GM19043 (cell line): ENCODE measurements at regions not wholly inside any gene's neighbourhood (a gene's known extent, or its start where the extent isn't known, plus 50 kb on each side); places are given as distances from the start of the nearest gene placed in this dataset.

ENCODE experiments used
- ATAC-seq: cut with Tn5 transposase; IDR thresholded peaks from one replicate; pipeline ENCODE4 v1.9.1; 2021; ENCODE audit warnings: low read depth; ENCODE audit not compliant: unreplicated experiment

- ATAC-seq: no peak
Measured at GRCh38 chr4:159722052-159722451, 619.2 kb downstream of the RAPGEF2 start.

GRCh38 chr4:159722918-159723317 lies 620.0 kb downstream of the RAPGEF2 start:
- ATAC-seq: no peak

DNA sequence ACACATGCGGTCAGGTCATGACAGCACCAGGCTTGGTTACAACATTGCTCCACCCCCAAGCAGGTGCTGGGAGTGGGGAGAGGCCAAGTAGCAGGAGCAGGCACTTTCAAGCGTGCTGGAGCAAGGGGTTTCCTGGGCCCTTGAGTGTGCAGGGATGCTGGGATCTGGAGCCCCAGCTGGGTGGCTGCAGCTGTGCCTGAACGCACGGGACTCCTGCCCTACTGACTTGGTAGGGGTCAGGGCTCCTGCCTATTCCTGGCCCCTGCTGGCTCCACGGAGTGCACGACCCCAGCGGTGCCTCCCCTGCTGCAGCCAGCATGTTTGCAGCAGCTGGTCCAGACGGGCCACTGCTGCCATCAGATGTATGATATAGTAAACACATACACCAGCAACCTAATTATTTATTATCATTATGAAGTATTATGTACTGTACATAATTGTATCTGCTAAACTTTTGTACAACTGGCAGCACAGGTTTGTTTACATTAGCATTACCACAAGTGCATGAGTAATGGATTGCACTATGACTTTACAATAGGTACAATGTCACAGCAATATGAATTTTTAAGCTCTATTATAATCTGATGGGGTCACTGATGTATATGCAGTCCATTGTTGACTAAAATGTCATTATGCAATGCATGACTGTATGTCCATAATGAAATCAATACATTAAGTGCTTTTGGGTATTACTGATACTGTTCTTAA lies 620.6 kb downstream of the RAPGEF2 start:
- ATAC-seq: no peak

DNA sequence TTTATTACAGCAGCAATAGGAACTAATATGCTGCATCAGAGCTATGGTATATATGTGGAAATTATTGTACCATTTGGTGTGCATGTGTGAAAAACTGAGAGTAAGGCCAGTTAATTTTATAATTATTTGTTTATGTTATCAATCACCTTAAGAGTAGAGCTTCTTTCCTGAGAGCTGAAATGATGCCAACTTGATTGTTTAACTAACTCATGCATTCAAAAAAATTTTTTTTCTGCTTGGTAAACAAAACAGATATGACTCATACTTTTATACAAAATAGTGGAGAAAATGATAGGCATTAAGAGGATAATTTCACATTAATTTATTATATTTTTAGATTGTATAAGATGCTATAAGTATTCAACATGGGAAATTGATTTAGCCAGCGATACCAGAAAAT lies 622.7 kb downstream of the RAPGEF2 start:
- no peak for ATAC-seq

DNA sequence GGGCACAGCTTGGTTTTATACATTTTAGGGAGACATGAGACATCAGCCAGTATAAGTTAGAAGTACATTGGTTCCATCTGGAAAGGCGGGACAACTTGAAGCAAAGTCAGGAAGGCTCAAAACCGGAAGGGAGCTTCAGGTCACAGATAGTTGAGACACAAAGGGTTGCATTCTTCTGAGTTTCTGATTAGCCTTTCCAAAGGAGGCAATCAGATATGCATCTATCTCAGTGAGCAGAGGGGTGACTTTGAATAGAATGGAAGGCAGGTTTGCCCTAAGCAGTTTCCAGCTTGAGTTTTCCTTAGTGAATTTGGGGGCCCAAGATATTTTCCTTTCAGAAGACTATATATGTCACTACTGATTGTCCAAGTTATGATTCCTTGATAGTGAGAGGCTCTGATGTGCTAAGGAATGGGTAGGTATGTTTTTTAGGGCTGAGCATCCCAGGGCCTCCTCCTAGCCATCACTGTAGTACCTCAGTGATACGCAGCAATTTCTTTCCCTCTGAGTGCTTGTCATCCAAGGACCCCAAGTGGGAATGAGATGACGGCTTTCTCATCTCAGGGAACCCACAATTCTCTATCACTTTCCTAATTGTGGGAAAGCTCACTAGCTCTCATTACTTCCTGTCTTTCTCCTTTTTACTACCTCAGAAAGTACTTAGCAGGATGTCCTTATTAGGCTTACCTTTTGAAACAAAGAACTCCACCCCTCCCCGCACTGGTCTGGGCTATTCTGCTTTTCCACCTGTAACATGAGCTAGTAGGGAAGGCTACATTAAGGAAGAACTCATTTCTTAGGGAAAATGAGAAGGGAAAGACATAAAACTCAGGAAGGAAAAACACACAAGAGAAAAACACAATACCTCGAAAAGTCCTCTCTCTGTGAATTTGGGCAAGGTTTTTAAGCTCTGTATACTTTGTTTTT lies 632.7 kb downstream of the RAPGEF2 start:
- no peak for ATAC-seq

DNA sequence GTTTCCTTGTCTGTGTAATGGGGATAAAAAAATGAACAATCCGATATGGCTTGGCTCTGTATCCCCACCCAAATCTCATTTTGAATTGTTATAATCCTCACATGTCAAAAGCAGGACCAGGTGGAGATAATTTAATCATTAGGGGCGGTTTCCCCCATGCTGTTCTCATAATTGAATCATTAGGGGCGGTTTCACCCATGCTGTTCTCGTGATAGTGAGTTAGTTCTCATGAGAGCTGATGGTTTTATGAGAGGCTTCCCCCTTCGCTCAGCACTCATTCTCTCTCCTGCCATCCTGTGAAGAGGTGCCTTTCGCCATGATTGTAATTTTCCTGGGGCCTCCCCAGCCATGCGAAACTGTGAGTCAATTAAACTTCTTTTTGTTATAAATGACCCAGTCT lies 633.5 kb downstream of the RAPGEF2 start:
- ATAC-seq: no peak

GRCh38 chr4:159743971-159744370 lies 641.1 kb downstream of the RAPGEF2 start:
- ATAC-seq: no peak

GRCh38 chr4:159747983-159748382 lies 645.1 kb downstream of the RAPGEF2 start:
- ATAC-seq: no peak

DNA sequence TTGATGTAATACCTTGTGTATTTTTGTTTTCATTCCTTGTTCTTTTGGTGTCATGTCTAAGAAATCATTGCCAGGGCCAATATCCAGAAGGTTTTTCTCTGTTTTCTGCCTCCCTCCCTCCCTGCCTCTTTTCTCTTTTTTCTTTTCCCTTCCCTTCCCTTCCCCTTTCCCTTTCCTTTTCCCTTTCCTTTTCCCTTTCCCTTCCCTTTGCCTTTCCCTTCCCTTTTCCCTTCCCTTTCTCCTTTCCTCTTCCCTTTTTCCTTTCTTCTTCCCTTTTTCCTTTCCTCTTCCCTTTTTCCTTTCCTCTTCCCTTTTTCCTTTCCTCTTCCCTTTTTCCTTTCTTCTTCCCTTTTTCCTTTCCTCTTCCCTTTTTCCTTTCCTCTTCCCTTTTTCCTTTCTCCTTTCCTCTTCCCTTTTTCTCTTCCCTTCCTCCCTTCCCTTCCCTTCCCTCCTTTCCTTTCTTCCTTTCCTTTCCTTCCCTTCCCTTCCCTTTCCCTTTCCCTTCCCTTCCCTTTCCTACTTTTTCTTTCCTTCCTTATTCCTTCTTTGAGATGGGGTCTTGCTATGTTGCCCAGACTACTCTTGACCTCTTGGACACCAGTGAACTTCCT lies 646.1 kb downstream of the RAPGEF2 start:
- no peak for ATAC-seq

GRCh38 chr4:159757499-159757898 lies 654.6 kb downstream of the RAPGEF2 start:
- no peak for ATAC-seq

- no peak for ATAC-seq
Measured at GRCh38 chr4:159758061-159758460, 655.2 kb downstream of the RAPGEF2 start.

GRCh38 chr4:159762672-159763071 lies 659.8 kb downstream of the RAPGEF2 start:
- no peak for ATAC-seq

- peak; percentile 79 for ATAC-seq
Measured at GRCh38 chr4:159764343-159764952, 661.6 kb downstream of the RAPGEF2 start.

DNA sequence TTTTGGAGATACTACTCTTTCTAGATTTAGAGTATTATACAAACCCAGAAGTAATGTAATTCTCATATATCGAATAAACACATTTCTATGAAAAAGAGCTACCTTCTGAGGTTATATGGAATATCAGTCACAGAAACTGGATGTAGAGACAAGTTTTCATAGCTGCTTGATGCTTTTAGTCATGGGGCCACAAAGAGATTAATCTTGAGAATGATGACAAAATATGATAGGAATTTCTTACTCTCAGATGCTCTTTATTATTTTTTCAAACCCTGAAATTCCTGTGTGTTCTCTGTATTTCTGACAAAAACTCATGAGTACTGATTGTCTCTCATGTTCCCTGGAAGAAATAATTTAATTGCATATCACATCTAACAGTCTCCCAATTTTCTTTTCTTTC lies 662.5 kb downstream of the RAPGEF2 start:
- ATAC-seq: no peak

DNA sequence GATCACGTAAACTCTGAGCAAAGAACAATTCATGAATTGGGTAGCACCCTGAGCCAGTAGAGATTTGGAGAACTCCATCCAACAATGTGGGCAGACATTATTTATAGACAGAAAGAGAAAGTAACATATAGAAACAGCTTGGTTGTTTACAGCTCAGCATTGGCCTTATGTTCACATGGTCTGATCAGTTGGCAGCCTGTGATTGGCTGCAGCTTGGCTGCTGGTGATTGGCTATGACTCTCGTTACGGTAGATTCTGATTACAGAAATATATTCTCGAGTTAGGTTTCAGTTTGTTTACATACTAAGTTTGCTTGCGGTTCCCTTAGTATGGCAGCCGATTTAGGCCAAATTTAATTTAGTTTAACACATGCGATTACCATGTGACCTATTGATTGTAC lies 663.4 kb downstream of the RAPGEF2 start:
- no peak for ATAC-seq

GRCh38 chr4:159767406-159767805 lies 664.5 kb downstream of the RAPGEF2 start:
- ATAC-seq: no peak

DNA sequence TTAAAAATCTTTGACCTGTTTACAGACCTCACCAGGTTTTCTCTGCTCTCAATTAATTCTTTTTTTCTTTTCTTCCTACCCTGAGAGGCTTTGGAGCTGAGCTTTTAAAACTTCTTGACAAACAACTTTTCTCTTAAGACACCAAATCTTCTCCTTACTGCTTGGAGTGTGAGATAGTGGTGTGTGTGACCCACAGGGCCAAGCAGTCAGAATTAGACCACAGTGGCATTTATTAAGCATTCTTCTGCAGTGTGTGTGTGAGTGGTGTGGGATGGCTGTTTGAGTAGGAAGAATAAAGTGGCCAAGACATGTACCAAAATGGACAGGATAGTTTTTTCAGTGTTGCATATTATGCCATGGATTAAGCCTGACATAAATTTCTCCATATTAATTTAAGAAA lies 665.1 kb downstream of the RAPGEF2 start:
- ATAC-seq: no peak

DNA sequence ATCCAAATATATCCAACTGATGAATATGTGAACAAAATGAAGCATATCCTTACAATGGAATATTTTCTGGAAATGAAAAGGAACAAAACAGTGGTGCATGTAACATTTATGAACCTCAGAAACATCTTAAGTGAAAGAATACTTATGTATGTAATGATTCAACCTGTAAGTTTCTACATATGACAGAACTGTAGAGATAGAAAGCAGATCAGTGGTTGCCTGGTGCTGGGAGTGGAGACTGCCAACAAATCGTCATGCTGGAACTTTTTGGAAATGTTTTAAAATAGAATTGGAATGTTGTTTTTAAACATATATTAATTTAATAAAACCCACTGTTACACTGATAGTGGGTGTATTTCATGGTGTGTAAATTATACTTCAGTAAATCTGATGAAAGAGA lies 667.5 kb downstream of the RAPGEF2 start:
- ATAC-seq: no peak

DNA sequence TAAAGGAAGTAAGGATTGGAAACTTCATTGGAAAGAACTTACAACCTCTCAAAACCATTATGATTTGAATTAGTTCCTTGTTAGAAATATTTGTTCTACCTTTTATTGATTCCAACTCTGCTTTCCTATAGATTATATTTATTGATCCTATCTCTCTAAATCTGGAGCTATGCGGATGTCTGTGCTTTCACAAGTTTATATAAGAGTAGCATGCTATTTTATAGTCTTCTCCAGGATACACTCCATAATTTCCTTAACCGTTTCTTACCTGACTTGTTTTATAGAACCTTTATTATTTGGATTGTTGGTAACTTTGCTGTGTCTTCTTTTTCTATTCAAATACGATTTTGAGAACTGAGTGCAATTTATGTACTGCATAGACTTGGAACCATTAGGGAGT lies 668.1 kb downstream of the RAPGEF2 start:
- ATAC-seq: no peak

DNA sequence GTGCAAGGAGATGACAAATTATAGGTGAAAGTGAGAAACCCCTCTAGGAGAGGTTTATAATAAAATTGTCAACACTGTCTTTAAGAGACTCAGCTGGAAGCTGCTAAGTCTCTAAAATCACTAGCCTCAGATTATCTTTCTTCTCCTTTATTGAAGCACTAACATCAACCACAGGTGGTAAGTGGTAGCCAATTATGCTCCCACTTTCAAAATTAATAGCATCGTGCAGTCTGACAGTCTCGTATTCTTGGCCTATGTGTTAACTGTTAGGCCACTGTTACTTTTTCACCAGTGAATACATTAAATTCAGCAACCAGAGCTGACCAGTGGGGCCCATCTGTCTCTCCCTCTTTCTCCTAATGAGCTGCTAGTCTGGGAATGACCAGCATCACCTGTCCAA lies 674.1 kb downstream of the RAPGEF2 start:
- no peak for ATAC-seq

GRCh38 chr4:159777689-159778088 lies 674.8 kb downstream of the RAPGEF2 start:
- ATAC-seq: no peak
